Activated T-cell treated with anti-CD3 and anti-CD28 coated beads for 48 hours (primary cell): ENCODE measurements at regions not wholly inside any gene's neighbourhood (a gene's known extent, or its start where the extent isn't known, plus 50 kb on each side); places are given as distances from the start of the nearest gene placed in this dataset.

Experiments used
- DNase-seq: peaks from one replicate; pipeline ENCODE4 v3.0.0-alpha.2; 2020; ENCODE audit warnings: low read depth

DNA sequence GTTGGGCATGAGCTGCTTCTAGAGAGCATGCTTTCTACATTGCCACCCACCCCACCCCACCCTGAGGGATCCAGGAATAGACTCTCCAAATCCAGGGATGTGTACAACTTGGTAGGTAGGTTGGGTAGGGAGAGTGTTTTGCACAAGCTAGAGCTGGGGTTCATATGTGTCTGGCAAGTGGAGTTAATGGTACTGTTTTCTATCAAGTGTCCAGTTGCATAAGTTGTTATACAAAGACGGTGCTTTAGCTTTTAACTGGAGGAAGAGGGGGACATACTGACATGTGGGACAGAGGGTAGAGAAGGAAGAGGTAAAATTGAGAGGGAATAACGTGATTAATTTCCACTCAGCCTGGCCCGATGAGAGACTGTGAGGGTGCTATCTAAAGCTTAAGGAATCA, 51.0 kb upstream of the TNC start:
- DNase-seq = no peak

DNA sequence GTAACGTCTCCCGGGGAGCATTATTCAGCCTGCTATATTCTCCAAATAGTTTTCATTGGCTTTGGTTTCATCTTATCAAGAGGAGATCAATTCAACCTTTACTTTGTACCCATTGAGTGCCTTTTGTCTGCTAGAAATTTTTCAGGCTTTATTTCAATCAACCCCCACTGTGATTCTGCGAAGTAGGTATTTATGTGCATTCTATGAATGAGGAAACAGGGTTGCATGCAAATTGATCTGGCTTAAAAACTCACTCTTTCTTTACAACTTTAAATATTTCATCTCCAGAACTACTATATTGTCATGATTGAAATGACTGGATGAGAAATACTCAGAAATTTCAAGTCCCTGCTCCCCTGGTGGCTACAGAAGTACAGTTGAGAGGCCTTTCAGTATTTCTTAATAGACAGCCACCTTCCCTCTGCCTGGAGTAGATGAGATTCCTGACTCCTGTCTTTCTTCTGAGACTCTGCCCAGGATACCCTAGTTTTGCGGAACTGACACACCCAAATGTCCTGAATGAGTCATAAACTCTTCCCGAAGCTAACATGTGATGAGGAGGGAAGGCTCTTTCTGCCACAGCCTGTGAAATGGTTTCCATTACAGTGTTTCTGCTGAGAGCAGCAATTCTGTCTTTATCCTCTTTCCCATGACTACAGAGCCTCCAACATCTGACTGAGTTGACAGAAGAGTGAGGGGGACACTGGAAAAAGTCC, 52.6 kb upstream of the TNC start:
- DNase-seq = no peak

DNA sequence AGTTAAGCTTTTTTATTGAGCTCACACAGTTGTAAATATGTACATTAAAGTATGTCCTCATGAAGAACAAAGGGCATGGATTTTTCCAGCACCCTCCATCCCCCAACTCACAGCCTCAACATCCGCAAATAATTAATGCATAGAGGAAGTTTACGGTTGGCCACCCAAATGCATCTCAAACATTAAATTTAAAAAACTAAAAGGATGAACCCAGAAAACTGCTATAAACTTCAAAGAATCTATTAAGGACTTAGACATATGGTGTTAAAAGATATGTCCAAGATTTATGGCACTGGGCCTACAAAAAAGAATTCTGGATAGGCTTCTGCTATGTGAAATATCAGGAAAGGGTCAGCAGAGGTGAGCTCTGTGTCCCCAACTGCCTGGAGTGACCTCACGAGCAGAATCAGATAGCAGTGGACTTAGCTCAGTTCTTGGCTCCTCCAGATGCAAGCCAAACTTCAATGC, 54.0 kb upstream of the TNC start:
- no peak for DNase-seq

DNA sequence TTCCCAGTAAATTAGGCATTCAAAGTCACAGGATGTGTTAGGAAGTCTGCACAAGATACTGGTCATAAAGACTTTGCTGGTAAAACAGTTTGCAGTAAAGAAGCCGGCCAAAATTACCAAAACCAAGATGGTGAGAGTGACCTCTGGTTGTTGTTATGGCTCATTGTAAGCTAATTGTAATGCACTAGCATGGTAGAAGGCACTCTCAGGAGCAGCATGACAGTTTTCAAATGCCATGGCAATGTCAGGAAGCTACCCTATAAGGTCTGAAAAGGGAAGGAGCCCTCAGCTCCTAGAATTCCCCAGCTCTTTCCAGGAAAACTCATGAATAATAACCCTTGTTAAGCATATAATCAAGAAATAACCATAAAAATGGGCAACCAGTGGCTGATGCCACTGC, 64.3 kb upstream of the TNC start:
- DNase-seq = no peak

DNA sequence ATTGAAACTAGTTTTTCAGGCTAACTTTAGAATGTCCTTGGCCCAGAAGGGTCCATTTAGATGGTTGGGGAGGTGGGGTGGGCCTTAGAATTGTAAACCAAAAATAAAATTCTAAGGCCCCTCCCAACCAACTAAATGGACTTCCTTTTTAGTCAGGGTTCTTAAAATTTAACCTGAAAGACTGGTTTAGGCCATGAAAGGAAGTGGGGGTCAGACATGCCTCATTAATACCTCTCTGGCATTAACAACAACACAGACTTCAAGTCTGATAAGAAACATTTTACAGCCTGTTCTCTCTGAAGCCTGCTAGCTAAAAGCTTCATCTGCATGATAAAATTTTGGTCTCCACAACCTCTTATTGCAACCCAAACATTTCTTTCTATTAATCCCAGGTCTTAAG, 65.5 kb upstream of the TNC start:
- DNase-seq = no peak

DNA sequence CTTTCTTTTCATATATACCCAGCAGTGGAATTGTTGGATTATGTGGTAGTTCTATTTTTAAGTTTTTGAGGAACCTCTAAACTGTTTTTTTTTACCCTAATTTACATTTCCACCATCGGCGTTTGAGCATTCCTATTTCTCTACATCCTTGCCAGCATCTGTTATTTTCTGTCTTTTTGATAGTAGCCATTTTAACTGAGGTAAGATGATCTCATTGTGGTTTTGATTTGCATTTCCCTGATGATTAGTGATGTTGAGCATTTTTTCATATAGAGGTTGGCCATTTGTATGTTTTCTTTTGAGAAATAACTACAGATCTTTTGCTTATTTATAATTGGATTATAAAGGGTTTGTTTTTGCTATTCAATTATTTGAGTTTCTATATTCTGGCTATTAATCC, 71.7 kb upstream of the TNC start:
- no peak for DNase-seq

DNA sequence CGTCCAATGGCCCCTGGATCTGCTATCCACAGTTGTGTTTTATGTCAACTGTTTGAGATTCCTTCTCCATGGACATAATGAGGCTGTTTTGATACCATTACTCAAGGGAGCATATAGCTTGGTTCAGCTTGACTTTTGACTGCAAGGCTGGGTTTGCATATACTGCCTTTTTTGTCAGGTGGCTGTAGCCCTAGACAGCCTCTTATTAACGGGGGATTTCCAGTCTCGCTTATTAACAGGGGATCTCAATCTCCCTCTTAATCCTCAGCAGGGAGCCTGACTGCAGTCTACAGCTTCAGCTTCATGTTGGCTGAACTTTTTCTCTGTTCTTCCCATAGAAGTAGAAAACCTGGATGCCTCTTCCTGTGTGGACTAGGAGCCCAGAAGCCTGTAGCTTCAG, 73.7 kb upstream of the TNC start:
- no peak for DNase-seq

DNA sequence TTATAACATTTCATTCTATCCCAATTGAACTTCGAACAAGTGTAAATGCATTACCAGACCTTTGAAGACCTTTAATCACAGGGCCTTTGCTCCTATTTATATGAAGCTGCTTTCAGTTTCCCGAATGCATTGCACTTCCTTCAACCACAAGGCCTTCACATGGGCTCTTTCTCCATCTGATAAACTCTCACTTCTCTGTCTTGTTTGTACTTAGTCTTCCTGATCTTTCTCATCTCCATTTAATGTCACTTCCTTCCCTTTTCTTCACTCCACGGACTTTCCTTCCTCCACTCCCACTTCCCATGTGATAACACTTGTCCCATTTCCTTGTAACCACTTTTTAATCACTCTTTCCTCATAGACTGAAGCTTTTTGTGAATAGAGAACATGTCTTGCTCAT, 74.3 kb upstream of the TNC start:
- no peak for DNase-seq

DNA sequence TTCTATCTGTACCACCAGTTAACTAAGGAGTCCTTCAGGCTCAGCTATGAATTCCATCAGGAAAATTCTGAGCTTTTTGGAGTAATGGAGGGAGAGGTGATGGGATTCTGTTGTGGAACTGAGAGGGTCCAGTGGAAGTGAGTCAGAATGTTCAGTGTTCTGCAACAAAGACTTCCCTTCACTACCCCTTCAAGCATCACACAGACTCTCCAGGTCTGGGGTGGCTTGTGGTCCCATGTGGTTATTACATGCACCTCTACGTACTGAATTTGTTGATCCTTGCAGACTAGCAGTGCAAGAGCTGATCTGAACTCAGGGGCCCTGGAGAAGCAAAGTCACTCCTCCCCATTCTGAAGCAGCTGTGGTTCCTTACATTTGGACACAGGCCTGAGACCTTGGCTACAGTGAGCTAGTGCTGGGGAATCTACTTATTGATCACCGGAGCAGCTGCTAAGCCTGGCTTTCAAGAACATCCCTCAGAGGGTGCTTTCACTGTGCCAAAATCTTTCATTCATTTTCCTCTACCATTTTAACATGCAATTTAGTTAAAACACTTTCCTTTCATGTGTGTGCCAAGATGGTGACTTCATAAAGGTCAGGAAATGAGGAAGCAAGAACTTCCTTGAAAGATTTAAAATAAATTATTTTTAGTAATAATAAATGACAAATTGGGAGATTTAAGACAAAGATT, 75.0 kb upstream of the TNC start:
- no peak for DNase-seq

DNA sequence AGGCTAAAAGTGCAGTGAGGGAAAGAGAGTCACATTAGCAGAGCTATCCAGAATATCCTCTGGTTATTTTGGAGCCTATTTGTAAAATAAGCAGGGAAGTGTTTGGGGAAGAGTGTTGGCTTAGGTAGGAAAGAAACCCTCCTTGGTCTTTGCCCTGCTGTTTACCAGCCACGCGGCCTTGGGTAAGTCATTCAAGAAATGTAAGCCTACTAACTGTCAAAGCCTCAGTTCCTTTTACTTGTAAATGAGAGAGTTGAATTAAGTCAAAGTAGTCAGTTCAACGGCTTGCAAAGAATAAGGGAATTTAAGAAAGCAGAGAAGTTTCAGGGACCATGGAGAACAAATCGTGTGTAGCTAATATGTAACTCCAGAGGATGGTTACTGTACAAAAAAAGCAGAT, 75.8 kb upstream of the TNC start:
- DNase-seq = no peak

DNA sequence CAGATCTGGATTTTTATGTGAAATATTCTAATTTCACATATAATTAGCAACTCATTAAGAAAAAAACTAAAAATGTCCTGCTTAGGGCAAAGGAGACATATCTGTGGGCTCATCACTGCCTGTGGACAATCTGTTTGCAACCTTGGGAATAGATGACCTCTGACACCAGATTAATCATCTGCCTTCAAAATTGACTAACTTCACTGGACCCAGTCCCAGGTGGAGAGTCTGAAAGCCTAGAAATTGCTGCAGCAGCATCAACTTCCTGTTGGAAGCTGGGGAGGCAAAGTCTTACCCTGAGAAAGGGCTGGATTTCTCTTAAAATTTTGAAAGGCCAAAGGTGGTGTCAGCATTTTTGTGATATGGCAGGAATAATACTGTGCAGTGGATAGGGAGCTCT, 76.3 kb upstream of the TNC start:
- no peak for DNase-seq

DNA sequence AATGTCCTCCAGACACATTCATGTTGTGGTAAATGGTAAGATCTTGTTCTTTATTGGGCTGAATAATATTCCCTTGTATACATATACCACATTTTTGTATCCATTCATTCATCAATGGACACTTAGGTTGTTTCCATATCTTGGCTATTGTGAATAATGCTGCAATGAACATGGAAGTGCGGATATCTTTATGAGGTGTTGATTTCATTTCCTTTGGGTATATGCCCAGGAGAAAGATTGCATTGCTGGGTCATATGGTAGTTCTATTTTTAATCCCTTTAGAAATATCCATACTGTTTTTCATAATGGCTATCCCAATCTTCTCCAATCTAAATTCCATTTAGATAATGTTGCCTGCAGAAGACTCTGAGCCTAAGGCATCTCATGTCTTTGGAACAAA, 78.0 kb upstream of the TNC start:
- DNase-seq = no peak

DNA sequence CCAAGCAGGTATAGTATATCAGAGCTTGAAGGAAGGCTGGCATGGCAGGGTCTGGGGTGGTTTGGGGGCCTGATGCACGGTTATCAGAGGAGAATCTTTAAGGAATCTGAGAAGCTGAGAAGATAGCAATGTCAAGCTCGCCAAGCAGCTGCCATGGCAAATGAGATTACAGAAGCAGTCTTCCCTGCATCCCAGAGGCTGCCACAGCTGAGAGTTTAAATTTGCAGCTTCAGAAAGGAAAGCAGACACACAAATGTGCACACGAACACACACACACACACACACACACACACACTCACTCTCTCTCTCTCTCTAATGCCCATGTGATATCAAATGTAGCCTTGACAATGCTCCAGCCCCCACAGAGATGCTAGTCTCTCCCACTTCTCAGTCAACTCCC, 79.0 kb upstream of the TNC start:
- DNase-seq = no peak

DNA sequence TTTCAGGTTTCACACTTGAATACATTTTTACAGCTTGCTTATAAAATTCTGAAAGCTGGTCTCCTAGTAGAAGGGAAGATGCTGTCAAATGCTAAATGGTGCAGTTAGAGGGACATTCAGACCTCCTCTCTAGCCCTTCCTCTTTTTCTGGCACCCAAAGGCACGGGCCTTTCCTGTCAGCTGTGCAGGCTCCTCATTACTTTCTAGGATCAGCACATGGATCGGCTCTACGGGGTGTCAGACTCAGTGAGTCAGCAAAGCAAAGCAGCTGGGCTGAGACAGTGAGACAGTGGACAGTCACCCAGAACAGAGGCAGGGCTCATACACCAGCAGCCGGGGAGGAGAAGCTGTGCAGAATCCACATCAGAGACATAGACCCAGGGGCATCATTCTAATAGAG, 80.0 kb upstream of the TNC start:
- DNase-seq = no peak

DNA sequence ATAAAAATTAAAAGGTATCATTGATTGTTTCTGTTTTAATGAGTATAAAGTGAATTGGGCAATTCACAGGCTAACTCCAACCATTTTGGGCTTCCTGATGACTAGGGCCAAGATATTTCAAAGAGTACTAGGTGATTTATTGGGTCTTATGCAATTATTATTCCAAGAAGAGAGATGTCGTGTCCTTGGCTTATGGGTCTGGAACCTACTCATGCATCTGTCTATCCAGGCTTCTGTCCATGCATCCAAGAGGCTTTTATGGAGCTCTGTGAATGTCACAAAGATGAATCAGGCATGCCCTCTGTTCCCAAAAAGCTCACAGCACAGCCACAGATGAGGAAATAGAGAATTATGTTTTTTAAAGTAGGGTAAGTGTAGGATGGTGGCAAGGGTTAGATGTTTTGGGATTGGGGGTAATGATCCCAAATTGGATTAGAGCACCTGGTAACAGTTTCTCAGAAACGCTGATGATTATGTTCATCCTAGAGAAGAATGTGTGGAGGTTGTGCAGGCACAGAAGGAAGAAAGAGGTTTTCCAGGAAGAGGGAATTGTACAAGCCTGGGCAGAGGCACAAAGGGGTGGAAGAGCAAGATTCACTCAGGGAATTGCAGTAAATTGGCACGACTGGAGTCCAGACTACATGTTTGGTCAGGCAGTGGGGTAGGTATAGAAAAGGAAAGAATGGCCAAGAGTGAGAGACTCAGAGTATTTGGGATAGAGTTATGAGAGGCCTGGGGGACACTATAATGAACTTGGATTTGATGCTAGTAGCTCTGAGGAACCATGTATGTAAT, 83.0 kb upstream of the TNC start:
- no peak for DNase-seq

DNA sequence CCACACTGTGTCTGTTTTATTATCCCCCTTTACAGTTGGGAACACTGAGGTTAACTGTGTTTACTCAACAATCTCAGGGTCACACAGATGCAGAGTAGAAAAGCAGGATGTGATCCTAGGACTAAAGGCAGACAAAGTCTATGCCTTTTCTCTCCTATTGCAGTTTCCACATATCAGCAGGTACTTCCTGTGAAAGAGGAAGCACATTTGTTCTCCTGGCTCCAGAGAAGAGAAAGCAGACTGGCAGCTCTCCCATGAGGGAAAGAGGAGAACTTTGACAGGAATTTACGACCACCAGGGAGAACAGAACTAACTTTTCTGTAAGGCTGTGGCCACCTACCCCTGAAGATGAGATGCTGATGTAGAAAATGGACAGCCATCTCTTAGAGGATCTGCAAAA, 84.2 kb upstream of the TNC start:
- DNase-seq = no peak

DNA sequence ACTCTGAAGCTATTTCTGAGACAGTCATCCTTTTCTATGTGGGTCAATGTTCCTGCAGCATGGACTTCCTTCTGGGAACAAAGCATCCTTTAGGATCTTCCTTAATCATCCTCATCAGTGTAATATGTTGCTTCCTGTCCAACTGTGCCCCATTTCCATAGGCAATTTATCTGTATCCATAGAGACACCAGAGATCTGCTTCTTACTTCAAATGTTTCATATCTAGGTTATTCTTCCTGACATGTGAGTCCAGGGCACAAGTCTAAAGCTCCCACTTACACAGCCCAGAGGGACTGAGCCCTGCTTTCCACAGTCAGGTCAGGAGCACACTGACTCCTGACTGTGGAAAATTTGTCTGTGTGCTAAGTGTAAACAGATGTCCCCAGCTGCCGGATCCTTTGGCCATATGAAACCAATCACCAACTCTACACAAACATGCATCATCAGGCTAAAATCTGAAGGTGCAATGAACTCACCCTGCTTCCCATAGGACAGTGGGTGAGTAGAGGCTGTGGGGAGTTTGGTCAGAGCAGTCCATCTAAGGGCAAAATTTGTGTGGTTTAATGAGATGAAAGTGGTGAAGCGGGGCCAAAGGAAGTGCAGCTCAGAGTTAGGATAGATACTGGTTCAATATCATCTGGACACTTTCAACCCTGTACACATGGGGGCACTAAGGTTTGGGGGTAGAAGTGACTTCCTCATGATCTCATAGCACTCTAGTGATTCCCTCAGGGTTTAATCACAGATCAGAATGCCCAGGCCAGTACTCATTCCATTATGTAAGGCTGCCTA, 85.2 kb upstream of the TNC start:
- no peak for DNase-seq

DNA sequence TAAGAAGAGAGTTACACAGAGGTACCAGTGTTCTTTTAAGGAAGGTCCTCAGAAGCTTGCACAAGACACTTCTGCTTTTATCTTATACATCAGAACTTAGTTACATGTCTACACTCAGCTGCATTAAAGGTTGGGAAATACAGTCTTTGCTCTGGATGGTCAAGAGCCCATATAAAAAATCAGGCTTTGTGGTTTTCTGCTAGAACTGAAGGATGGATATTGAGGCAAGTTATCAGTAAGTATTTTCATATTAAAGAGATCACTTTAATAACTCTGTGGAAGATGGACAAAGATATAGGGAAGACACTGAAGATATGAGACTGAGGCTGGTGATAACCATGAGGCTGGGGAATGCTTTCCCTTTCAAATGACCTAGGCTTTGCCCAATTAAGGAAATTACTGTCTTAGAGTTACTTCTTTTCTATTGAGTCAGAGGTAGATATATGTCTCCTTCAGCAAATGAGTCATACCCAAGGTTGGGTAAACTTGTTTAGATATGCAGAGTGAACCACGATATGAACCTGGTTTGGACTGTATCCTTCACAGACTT, 87.0 kb upstream of the TNC start:
- DNase-seq = no peak

DNA sequence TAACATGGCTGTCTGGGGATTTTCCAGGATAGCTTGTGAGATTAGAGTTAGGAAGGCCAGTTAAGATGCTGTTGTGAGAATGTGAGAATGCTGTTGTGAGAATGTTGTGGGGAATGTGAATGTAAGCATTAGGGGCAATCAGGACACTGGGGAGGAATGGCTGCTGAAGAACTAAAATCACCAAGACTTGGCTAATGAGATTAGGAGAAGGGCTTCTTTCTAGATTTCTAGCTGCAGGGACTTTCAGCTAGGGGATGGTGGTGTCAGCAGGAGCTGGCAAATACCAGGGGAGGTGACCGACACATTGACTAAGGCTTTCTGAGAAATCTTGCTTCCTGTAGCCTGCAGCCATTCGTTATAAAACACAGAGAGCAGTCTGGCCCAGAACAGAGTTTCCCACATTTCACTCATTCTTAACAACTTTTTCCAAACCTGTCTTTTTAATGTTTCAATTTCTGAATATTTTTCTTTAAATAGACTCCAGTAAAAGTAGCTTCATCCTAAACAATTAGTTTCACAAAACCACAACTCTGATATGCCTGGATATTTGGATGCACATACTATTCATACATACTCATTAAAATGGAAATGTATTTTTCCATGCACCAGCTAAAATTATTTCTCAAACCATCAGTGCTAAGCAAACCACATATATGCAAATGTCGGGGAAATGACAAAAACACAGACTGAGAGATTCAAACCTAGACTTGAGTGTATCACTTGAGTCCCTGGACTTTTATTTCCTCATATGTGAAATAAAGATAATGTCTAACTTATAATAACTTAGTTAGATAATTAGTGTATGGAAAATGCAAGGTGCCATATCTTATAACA, 89.3 kb upstream of the TNC start:
- peak; percentile 2 for DNase-seq

DNA sequence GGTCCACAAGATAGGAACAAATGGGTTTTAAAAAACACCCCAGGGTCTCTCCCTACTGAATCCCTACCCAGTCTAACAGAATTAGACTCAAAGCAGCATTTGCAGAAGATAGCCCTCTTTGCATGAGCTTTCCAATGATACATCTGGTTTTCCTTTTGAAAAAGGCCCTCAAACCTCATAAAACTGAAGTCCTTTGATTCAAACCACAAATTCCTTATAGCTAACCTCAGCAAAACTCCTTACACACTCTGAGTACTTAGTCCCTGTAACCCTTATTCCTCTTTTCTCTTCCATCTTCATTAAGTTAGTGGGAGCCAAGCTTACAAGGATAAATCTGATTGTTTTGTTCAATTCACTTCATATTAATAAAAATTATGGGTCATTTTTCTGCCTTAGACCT, 90.5 kb upstream of the TNC start:
- DNase-seq = no peak
